ENCODE measurements at regions not wholly inside any gene's neighbourhood (a gene's known extent, or its start where the extent isn't known, plus 50 kb on each side); places are given as distances from the start of the nearest gene placed in this dataset.

GRCh38 chr11:104830508-104830907 lies 67.8 kb downstream of the CASP12 start:
- no peak for DNase-seq

GRCh38 chr11:104830080-104830479 lies 68.2 kb downstream of the CASP12 start:
- no peak for DNase-seq

- DNase-seq = no peak
These were observed 71.5 kb downstream of the CASP12 start for GRCh38 chr11:104826772-104827171.

- DNase-seq = no peak
These were observed 74.6 kb downstream of the CASP12 start for GRCh38 chr11:104823657-104824056.

- no peak for DNase-seq
These were observed 77.8 kb downstream of the CASP12 start for GRCh38 chr11:104820431-104820830.

- no peak for DNase-seq
These were observed 78.7 kb downstream of the CASP12 start for GRCh38 chr11:104819603-104820002.

GRCh38 chr11:104819107-104819506 lies 79.2 kb downstream of the CASP12 start:
- no peak for DNase-seq

- DNase-seq = no peak
These were observed 80.3 kb downstream of the CASP12 start for GRCh38 chr11:104817973-104818372.

GRCh38 chr11:104813532-104813931 lies 84.7 kb downstream of the CASP12 start:
- DNase-seq = no peak

- DNase-seq = no peak
These were observed 86.0 kb downstream of the CASP12 start for GRCh38 chr11:104812103-104812788.

GRCh38 chr11:104803776-104804175 lies 94.5 kb downstream of the CASP12 start:
- DNase-seq = no peak

- no peak for DNase-seq
These were observed 99.0 kb downstream of the CASP12 start for GRCh38 chr11:104799251-104799650.

- no peak for DNase-seq
These were observed 99.5 kb downstream of the CASP12 start for GRCh38 chr11:104798789-104799188.

- no peak for DNase-seq
These were observed 102.0 kb downstream of the CASP12 start for GRCh38 chr11:104796301-104796700.

GRCh38 chr11:104795501-104796213 lies 102.6 kb downstream of the CASP12 start:
- DNase-seq = no peak

- DNase-seq = no peak
These were observed 105.4 kb downstream of the CASP12 start for GRCh38 chr11:104792861-104793260.

GRCh38 chr11:104791896-104792295 lies 106.4 kb downstream of the CASP12 start:
- no peak for DNase-seq

GRCh38 chr11:104784684-104785460 lies 113.4 kb downstream of the CASP12 start:
- DNase-seq = no peak

GRCh38 chr11:104783241-104783640 lies 115.0 kb downstream of the CASP12 start:
- DNase-seq = no peak

- no peak for DNase-seq
These were observed 115.9 kb downstream of the CASP12 start for GRCh38 chr11:104782377-104782754.

GRCh38 chr11:104781719-104782376 lies 116.4 kb downstream of the CASP12 start:
- no peak for DNase-seq

GRCh38 chr11:104781037-104781436 lies 117.2 kb downstream of the CASP12 start:
- no peak for DNase-seq

GRCh38 chr11:104776501-104777170 lies 121.6 kb downstream of the CASP12 start:
- DNase-seq = no peak
